GM19324 (cell line): ENCODE measurements at regions not wholly inside any gene's neighbourhood (a gene's known extent, or its start where the extent isn't known, plus 50 kb on each side); places are given as distances from the start of the nearest gene placed in this dataset.
"Not testable (repeated sequence)": the region's sequence is repeated elsewhere in the genome, so short reads cannot be mapped to it uniquely, and the experiment has no call there.

ENCODE experiments used
- ATAC-seq: cut with Tn5 transposase; IDR thresholded peaks from one replicate; pipeline ENCODE4 v1.9.1; 2021; ENCODE audit warnings: mild to moderate bottlenecking, moderate library complexity; ENCODE audit not compliant: unreplicated experiment, low FRiP score

- no peak for ATAC-seq
Measured at GRCh38 chr10:80697926-80698325, 160.2 kb downstream of the SH2D4B start.

- peak; percentile 80 for ATAC-seq
Measured at GRCh38 chr10:80699602-80700039, 161.9 kb downstream of the SH2D4B start.

GRCh38 chr10:80700252-80700651 is 162.6 kb downstream of the SH2D4B start:
- no peak for ATAC-seq

- no peak for ATAC-seq
Measured at GRCh38 chr10:80700760-80701444, 163.2 kb downstream of the SH2D4B start.

GRCh38 chr10:80701706-80702105 is 164.0 kb downstream of the SH2D4B start:
- ATAC-seq: no peak

- no peak for ATAC-seq
Measured at GRCh38 chr10:80702143-80702542, 164.4 kb downstream of the SH2D4B start.

GRCh38 chr10:80705899-80706298 is 168.2 kb downstream of the SH2D4B start:
- ATAC-seq: no peak

GRCh38 chr10:80708185-80708584 is 170.5 kb downstream of the SH2D4B start:
- ATAC-seq: no peak

GRCh38 chr10:80708808-80709207 is 171.1 kb downstream of the SH2D4B start:
- ATAC-seq: no peak

GRCh38 chr10:80709866-80710265 is 172.2 kb downstream of the SH2D4B start:
- no peak for ATAC-seq

- ATAC-seq: no peak
Measured at GRCh38 chr10:80713398-80713928, 175.8 kb downstream of the SH2D4B start.

- ATAC-seq: no peak
Measured at GRCh38 chr10:80714566-80714965, 176.9 kb downstream of the SH2D4B start.

GRCh38 chr10:80718024-80718423 is 180.3 kb downstream of the SH2D4B start:
- no peak for ATAC-seq

- ATAC-seq: no peak
Measured at GRCh38 chr10:80719935-80720334, 182.2 kb downstream of the SH2D4B start.

- ATAC-seq: no peak
Measured at GRCh38 chr10:80720549-80720948, 182.8 kb downstream of the SH2D4B start.

GRCh38 chr10:80728354-80728753 is 190.7 kb downstream of the SH2D4B start:
- not testable (repeated sequence) for ATAC-seq

GRCh38 chr10:80729896-80730295 is 192.2 kb downstream of the SH2D4B start:
- no peak for ATAC-seq

GRCh38 chr10:80730522-80730921 is 192.8 kb downstream of the SH2D4B start:
- no peak for ATAC-seq

- ATAC-seq: no peak
Measured at GRCh38 chr10:80734589-80734988, 196.9 kb downstream of the SH2D4B start.

- no peak for ATAC-seq
Measured at GRCh38 chr10:80737209-80737608, 199.5 kb downstream of the SH2D4B start.

GRCh38 chr10:80739328-80739727 is 201.6 kb downstream of the SH2D4B start:
- no peak for ATAC-seq

- ATAC-seq: no peak
Measured at GRCh38 chr10:80739963-80740715, 202.4 kb downstream of the SH2D4B start.
